Gastrocnemius medialis (tissue), 4 donors: ENCODE measurements at regions not wholly inside any gene's neighbourhood (a gene's known extent, or its start where the extent isn't known, plus 50 kb on each side); places are given as distances from the start of the nearest gene placed in this dataset.

Experiments used
- ATAC-seq, 2 donors: fragments of 150-250 bp; one replicate each; pipeline ENCODE4 v1.9.1; 2016
- DNase-seq, 2 donors: peaks; one replicate each; pipeline ENCODE4 v3.0.0-alpha.2; 2019
- H3K27ac ChIP-seq, 4 donors: fragments of 200-600 bp; sonication (generic); 1 replicate in 1 of 4; 2 replicates in 3 of 4; pipeline ENCODE4 v1.5.1; 2016 to 2018; ENCODE audit warnings: mild to moderate bottlenecking in 2 of 4, moderate library complexity in 1 of 4
- H3K27me3 ChIP-seq, 3 donors: fragments of 200-600 bp; sonication (generic) in 2 of 3; 1 replicate in 1 of 3; 2 replicates in 2 of 3; pipeline versions ENCODE4 v1.5.1 to v1.6.0; 2016 to 2019; ENCODE audit warnings: mild to moderate bottlenecking in 1 of 3, moderate library complexity in 1 of 3
- H3K36me3 ChIP-seq, 2 donors: fragments of 200-600 bp; sonication (generic) in 1 of 2; one replicate each; pipeline ENCODE4 v1.5.1; 2017 to 2018
- H3K4me1 ChIP-seq, 2 donors: fragments of 200-600 bp; sonication (generic) in 1 of 2; one replicate each; pipeline ENCODE4 v1.5.1; 2016 to 2017; ENCODE audit warnings: mild to moderate bottlenecking in 2 of 2
- H3K4me3 ChIP-seq, 4 donors: fragments of 200-600 bp; sonication (generic) in 3 of 4; 1 replicate in 1 of 4; 2 replicates in 3 of 4; pipeline ENCODE4 v1.5.1; 2016 to 2019; ENCODE audit warnings: mild to moderate bottlenecking in 2 of 4
- H3K9me3 ChIP-seq, 3 donors: fragments of 200-600 bp; sonication (generic) in 2 of 3; 1 replicate in 1 of 3; 2 replicates in 2 of 3; pipeline ENCODE4 v1.5.1; 2016 to 2019
- POLR2A ChIP-seq, 2 donors: fragments of 450-650 bp; IDR thresholded peaks; one replicate each; pipeline ENCODE4 v1.6.1; 2017; ENCODE audit warnings: antibody characterized with exemption in 2 of 2, mild to moderate bottlenecking in 2 of 2, moderate library complexity in 2 of 2
- in situ Hi-C, 4 donors: fragments of 200-750 bp; cut with MboI; loops; one replicate each; pipeline versions ENCODE4 v1.15.0 to v1.8.0; 2017; ENCODE audit warnings: low sequenced_read_pairs in 4 of 4
- intact Hi-C: fragments of 100-400 bp; cut with DNase I; formaldehyde crosslinking; loops from one replicate; pipeline ENCODE4 v1.15.1; 2023; ENCODE audit warnings: low total_unique reads
- TF ChIP-seq, protein P1 (sequence below), 5 experiments: fragments of 450-650 bp in 3 of 5; fragments of 200-600 bp in 2 of 5; sonication (generic) in 2 of 5; IDR thresholded peaks in 4 of 5; conservative IDR thresholded peaks in 1 of 5; 1 replicate in 4 of 5; 2 replicates in 1 of 5; pipeline ENCODE4 v1.5.1; 2016 to 2019; ENCODE audit warnings: antibody characterized with exemption in 5 of 5, mild to moderate bottlenecking in 3 of 5, moderate library complexity in 3 of 5

DNA sequence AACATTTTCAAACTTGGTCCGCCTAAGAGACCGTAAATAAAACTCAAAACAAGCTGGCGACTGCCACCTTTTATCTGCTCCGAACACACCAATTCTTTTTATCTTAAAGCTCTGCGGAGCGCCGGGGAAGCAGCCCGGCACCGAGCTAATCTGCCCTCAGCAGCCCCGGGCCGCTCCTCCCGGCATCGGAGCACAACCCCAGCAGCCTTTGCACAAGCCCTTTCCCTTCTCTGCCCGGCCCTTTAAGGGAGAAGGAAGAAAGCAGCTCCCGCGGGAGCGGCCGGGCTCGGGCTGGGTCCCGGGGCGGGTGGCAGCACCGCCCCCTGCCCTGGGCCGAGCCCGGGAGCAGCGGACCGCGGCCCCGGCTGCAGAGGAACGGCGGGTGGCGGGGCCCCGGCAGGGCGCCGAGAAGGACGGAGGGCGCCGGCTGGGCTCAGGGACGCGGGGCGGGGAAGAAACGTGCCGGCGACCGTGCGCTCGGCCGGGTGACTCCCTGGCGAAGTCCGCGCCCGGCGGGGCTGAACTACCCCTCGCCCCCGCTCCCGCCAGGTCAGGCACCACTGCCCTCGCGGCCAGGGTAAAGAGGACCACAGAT, 133.6 kb upstream of the C11orf58 start:
- ATAC-seq: peak; percentile 8 to 12
- H3K4me1 ChIP-seq: peaks cover 14 to 44% of the 10 kb centered on the region in 2 donors
- H3K36me3 ChIP-seq: no peaks in the 10 kb centered on the region
- TF ChIP-seq, protein P1, sequence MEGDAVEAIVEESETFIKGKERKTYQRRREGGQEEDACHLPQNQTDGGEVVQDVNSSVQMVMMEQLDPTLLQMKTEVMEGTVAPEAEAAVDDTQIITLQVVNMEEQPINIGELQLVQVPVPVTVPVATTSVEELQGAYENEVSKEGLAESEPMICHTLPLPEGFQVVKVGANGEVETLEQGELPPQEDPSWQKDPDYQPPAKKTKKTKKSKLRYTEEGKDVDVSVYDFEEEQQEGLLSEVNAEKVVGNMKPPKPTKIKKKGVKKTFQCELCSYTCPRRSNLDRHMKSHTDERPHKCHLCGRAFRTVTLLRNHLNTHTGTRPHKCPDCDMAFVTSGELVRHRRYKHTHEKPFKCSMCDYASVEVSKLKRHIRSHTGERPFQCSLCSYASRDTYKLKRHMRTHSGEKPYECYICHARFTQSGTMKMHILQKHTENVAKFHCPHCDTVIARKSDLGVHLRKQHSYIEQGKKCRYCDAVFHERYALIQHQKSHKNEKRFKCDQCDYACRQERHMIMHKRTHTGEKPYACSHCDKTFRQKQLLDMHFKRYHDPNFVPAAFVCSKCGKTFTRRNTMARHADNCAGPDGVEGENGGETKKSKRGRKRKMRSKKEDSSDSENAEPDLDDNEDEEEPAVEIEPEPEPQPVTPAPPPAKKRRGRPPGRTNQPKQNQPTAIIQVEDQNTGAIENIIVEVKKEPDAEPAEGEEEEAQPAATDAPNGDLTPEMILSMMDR (IDR thresholded peaks at IDR 0.05 in 4 of 5, conservative IDR thresholded peaks at IDR 0.05 in 1 of 5): no peak
- no peak for TF ChIP-seq POLR2A (IDR thresholded peaks at IDR 0.05)
- no peaks in the 10 kb centered on the region for H3K9me3 ChIP-seq
- in situ Hi-C loops: loop anchor here (10.0 to 25.0 kb wide), 11 partner anchors 410 to 968 kb away; no protein-coding TSS in a partner anchor
- H3K27me3 ChIP-seq: no peaks in the 10 kb centered on the region
- peak overlapping the region; percentile 91 to 99 (median 96) for H3K27ac ChIP-seq
- intact Hi-C loops: loop anchor here (2.0 to 10.0 kb wide), 7 partner anchors 92 to 1110 kb away; partner anchors contain the start of genes MYOD1 and RPS13
- DNase-seq: peak in 1 of 2 donors; percentile 41
- H3K4me3 ChIP-seq: peak overlapping the region; percentile 70 to 98 (median 94)

DNA sequence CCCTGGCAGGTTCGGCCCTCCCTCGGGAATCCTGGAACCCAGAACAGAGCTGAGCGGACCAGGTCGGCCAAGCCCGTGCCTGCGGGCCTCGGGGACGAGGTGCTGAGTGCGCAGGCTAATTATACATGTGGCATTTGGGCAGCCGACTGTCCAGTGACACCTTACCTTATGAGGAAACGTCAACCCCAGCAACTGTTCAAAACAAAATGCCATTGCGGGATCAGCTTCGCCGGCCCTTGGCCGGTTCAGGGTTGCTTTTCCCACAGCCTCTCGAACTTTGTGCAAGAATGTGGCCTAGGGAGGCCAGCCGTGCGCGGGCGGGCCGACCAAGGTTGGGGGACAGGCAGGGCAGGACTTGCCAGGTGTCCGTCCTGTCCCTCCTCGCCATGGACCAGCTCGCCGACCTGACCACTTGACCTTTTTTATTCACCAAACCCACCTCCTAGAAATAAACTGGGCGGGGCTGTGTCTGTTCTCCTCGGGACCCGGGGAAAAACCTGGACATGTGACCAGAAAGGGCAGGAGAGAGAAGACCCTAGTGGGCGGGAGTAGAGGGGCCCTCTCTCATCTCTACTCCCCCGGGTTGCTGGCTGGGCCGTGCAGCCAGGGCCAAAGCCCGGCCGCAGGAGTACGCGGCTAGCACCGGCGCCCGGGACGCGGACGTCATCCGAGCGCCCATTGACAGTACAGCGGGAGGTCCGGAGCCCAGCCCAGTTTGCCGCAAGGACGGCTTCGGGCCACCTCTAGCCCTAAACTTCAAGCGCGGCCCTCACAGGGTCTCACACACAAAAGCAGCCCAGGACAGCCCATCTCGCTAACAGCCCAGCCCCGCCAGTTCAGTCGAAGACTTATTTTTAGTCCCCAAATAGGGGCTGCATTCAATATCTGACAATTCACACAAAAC, 134.3 kb upstream of the C11orf58 start:
- in situ Hi-C loops: loop anchor here (10.0 to 25.0 kb wide), 11 partner anchors 409 to 967 kb away; no protein-coding TSS in a partner anchor
- Histone ChIP-seq H3K9me3 (no peaks in the 10 kb centered on the region), H3K36me3 (no peaks in the 10 kb centered on the region), H3K27me3 (no peaks in the 10 kb centered on the region), H3K4me3 (peak overlapping the region; percentile 70 to 98 (median 94)), H3K27ac (peak overlapping the region; percentile 91 to 99 (median 96)), H3K4me1 (peaks cover 18 to 50% of the 10 kb centered on the region in 2 donors)
- ATAC-seq (peak; percentile 48 to 50), DNase-seq (peak; percentile 83 to 87)
- intact Hi-C loops: loop anchor here (2.0 to 10.0 kb wide), 4 partner anchors 91 to 1111 kb away; partner anchors contain the start of gene MYOD1
- TF ChIP-seq POLR2A (IDR thresholded peaks at IDR 0.05): peak; percentile 79 to 85
- TF ChIP-seq, protein P1 (IDR thresholded peaks at IDR 0.05 in 4 of 5, conservative IDR thresholded peaks at IDR 0.05 in 1 of 5): no peak

DNA sequence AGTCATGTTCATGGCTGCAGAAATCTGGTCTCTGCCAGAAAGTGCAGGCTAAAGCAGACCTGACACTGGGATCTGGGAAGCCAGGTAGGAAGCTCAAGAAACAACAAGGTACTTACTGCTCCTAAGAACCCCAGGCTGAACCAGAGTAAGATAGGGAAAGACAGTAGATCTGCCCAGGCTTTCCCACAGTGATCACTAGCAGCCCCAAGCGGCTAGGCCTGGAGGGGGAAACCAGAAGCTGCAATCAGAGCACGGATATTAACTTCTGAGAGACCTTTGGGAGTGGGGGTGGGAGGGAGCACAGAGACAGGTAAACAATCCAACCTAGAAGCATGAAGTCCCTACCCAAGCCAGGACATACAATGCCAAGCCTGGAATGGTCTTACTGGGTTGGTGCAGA, 135.2 kb upstream of the C11orf58 start:
- Histone ChIP-seq H3K27ac (peak overlapping the region; percentile 91 to 99 (median 96)), H3K4me3 (peak overlapping the region; percentile 70 to 98 (median 94)), H3K27me3 (no peaks in the 10 kb centered on the region), H3K4me1 (peaks cover 22 to 56% of the 10 kb centered on the region in 2 donors), H3K9me3 (no peaks in the 10 kb centered on the region), H3K36me3 (no peaks in the 10 kb centered on the region)
- DNase-seq (peak; percentile 60 to 74), ATAC-seq (peak; percentile 9 to 20)
- in situ Hi-C loops (loop anchor here (10.0 to 25.0 kb wide), 11 partner anchors 408 to 966 kb away; no protein-coding TSS in a partner anchor), intact Hi-C loops (loop anchor here (10.0 kb wide), 1 partner anchor 1112 kb away; the partner anchor contains the start of gene MYOD1)
- TF ChIP-seq, protein P1 (IDR thresholded peaks at IDR 0.05 in 4 of 5, conservative IDR thresholded peaks at IDR 0.05 in 1 of 5): peak in 3 of 5 experiments; percentile 11 to 59 (median 26)
- TF ChIP-seq POLR2A (IDR thresholded peaks at IDR 0.05): no peak

DNA sequence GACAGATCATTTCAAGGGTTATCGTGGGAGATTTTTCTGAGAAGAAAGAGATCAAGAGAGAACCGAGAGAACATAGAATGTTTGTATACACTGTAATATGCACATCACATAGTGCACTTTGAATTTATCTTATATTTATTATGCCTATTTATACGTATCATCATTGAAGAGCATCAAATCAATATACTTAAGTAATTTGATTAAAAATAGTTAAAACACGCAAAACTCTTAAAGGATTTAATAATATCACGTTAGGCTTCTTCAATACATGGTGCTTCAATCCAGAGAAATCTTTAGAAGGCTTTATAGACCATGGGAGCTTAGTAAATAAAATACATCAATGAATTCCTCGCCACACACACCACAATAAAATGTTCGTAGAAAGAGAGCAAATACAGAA, 139.5 kb upstream of the C11orf58 start:
- Histone ChIP-seq H3K27me3 (no peaks in the 10 kb centered on the region), H3K9me3 (no peaks in the 10 kb centered on the region), H3K36me3 (no peaks in the 10 kb centered on the region), H3K4me3 (no peak overlapping the region), H3K4me1 (peaks cover 22 to 54% of the 10 kb centered on the region in 2 donors), H3K27ac (no peak overlapping the region)
- in situ Hi-C loops (no loop called here), intact Hi-C loops (no loop called here)
- TF ChIP-seq POLR2A (IDR thresholded peaks at IDR 0.05): no peak
- TF ChIP-seq, protein P1 (IDR thresholded peaks at IDR 0.05 in 4 of 5, conservative IDR thresholded peaks at IDR 0.05 in 1 of 5): no peak
- DNase-seq (no peak), ATAC-seq (no peak)
